H1 (cell line): ENCODE measurements at regions not wholly inside any gene's neighbourhood (a gene's known extent, or its start where the extent isn't known, plus 50 kb on each side); places are given as distances from the start of the nearest gene placed in this dataset.

ENCODE experiments used
- CTCF ChIA-PET: fragments of 300-600 bp; sonication (Branson Sonifier 250); formaldehyde crosslinking; loops from one replicate; lab custom pipeline; 2021; ENCODE audit not compliant: partially characterized antibody; lab: Charles Lee
- POLR2A ChIA-PET: fragments of 300-600 bp; sonication (Branson Sonifier 250); formaldehyde crosslinking; loops from one replicate; lab custom pipeline; 2021; ENCODE audit warnings: inconsistent platforms; ENCODE audit not compliant: partially characterized antibody; lab: Charles Lee
- DNase-seq, 2 experiments: peaks; one replicate each; pipeline versions ENCODE4 v3.0.0 to v3.0.0-alpha.2; 2010 to 2022; ENCODE audit warnings: low spot score in 2 of 2, low read depth in 1 of 2, mixed read lengths in 1 of 2
- FAIRE-seq: peaks from 2 replicates; lab custom pipeline; 2011; peaks lifted over from hg19 to GRCh38; lab: Jason Lieb, UNC
- H2AFZ ChIP-seq: 2 replicates; pipeline ENCODE4 v1.8.1; 2012; ENCODE audit warnings: low read length, inconsistent platforms
- H2AK5ac ChIP-seq: 2 replicates; pipeline ENCODE4 v1.6.1; 2013; ENCODE audit warnings: low read depth, low read length
- H2BK120ac ChIP-seq: replicated peaks from 2 replicates; pipeline ENCODE3; 2013; ENCODE audit warnings: low read depth, low read length, inconsistent platforms
- H2BK12ac ChIP-seq: 2 replicates; pipeline ENCODE4 v1.6.1; 2013; ENCODE audit warnings: low read depth, low read length
- H2BK15ac ChIP-seq: 2 replicates; pipeline ENCODE4 v1.6.1; 2013; ENCODE audit warnings: low read length
- H2BK20ac ChIP-seq: 2 replicates; pipeline ENCODE4 v1.6.1; 2013; ENCODE audit warnings: low read length
- H2BK5ac ChIP-seq: 2 replicates; pipeline ENCODE4 v1.6.1; 2013; ENCODE audit warnings: low read depth, low read length
- H3K14ac ChIP-seq: 2 replicates; pipeline ENCODE4 v1.6.1; 2013; ENCODE audit warnings: inconsistent platforms; ENCODE audit not compliant: insufficient read length
- H3K18ac ChIP-seq: 2 replicates; pipeline ENCODE4 v1.6.1; 2013; ENCODE audit warnings: low read length; ENCODE audit errors: extremely low read depth
- H3K23ac ChIP-seq: 2 replicates; pipeline ENCODE4 v1.6.1; 2013; ENCODE audit warnings: inconsistent platforms; ENCODE audit not compliant: insufficient read length
- H3K23me2 ChIP-seq: 2 replicates; pipeline ENCODE4 v1.6.1; 2013; ENCODE audit warnings: low read depth, low read length
- H3K27ac ChIP-seq: 2 replicates; pipeline ENCODE4 v1.6.1; 2011; ENCODE audit warnings: low read depth, low read length, inconsistent platforms
- H3K27me3 ChIP-seq, 4 experiments: replicated peaks in 1 of 4; 1 replicate in 1 of 4; 2 replicates in 3 of 4; pipeline versions ENCODE4 v1.6.1 to v1.8.1; 2011 to 2013; ENCODE audit warnings: low read length in 3 of 4, mild to moderate bottlenecking in 3 of 4, inconsistent platforms in 2 of 4, mixed read lengths in 2 of 4, moderate library complexity in 1 of 4; ENCODE audit not compliant: control insufficient read depth in 3 of 4, insufficient read depth in 3 of 4; ENCODE audit errors: extremely low read depth in 1 of 4
- H3K36me3 ChIP-seq, 4 experiments: 2 replicates each; pipeline versions ENCODE4 v1.6.1 to v1.8.1; 2011 to 2013; ENCODE audit warnings: mild to moderate bottlenecking in 4 of 4, low read length in 3 of 4, moderate library complexity in 2 of 4, control low read depth in 1 of 4, inconsistent platforms in 1 of 4; ENCODE audit not compliant: insufficient read depth in 4 of 4, control insufficient read depth in 2 of 4
- H3K4ac ChIP-seq: replicated peaks from 2 replicates; pipeline ENCODE3; 2013; ENCODE audit warnings: low read length, low read depth, mixed read lengths, inconsistent platforms; ENCODE audit not compliant: insufficient read length
- H3K4me1 ChIP-seq, 4 experiments: replicated peaks in 1 of 4; 1 replicate in 1 of 4; 2 replicates in 3 of 4; pipeline versions ENCODE4 v1.6.1 to v1.8.1; 2011 to 2013; ENCODE audit warnings: low read length in 3 of 4, inconsistent platforms in 2 of 4, mixed read lengths in 1 of 4; ENCODE audit not compliant: insufficient read depth in 4 of 4, control insufficient read depth in 3 of 4
- H3K4me2 ChIP-seq, 2 experiments: 2 replicates each; pipeline versions ENCODE4 v1.6.1 to v1.8.1; 2011 to 2013; ENCODE audit warnings: low read depth in 2 of 2, low read length in 2 of 2, control low read depth in 1 of 2, inconsistent platforms in 1 of 2, mild to moderate bottlenecking in 1 of 2; ENCODE audit not compliant: insufficient read depth in 1 of 2
- H3K4me3 ChIP-seq, 4 experiments: fragments of 200-600, 300-600 bp in 1 of 4; sonication (generic), shearing (Covaris generic), sonication (Bioruptor Twin) in 1 of 4; 2 replicates each; pipeline versions ENCODE4 v1.5.1 to v1.8.1; 2011 to 2016; ENCODE audit warnings: low read length in 4 of 4, low read depth in 3 of 4, control low read depth in 2 of 4, inconsistent platforms in 2 of 4, mild to moderate bottlenecking in 2 of 4, mixed read lengths in 1 of 4, moderate library complexity in 1 of 4; ENCODE audit not compliant: insufficient read depth in 2 of 4; ENCODE audit errors: extremely low read depth in 1 of 4
- H3K56ac ChIP-seq: replicated peaks from 2 replicates; pipeline ENCODE3; 2013; ENCODE audit warnings: low read depth, mild to moderate bottlenecking, mixed read lengths, low read length, inconsistent platforms; ENCODE audit not compliant: insufficient read length
- H3K79me1 ChIP-seq: 2 replicates; pipeline ENCODE4 v1.6.1; 2013; ENCODE audit warnings: low read depth, low read length, control low read depth
- H3K79me2 ChIP-seq, 2 experiments: 2 replicates each; pipeline versions ENCODE4 v1.6.1 to v1.8.1; 2012 to 2013; ENCODE audit warnings: low read length in 2 of 2, mild to moderate bottlenecking in 2 of 2, inconsistent platforms in 1 of 2; ENCODE audit not compliant: insufficient read depth in 2 of 2, control insufficient read depth in 1 of 2
- H3K9ac ChIP-seq, 4 experiments: replicated peaks in 1 of 4; 1 replicate in 1 of 4; 2 replicates in 3 of 4; pipeline versions ENCODE4 v1.6.1 to v1.8.1; 2011 to 2013; ENCODE audit warnings: low read depth in 3 of 4, low read length in 3 of 4, control low read depth in 2 of 4, mild to moderate bottlenecking in 2 of 4, moderate library complexity in 2 of 4, inconsistent platforms in 1 of 4; ENCODE audit errors: extremely low read depth in 1 of 4
- H3K9me3 ChIP-seq, 2 experiments: 2 replicates each; pipeline versions ENCODE4 v1.6.1 to v1.8.1; 2012 to 2013; ENCODE audit warnings: mild to moderate bottlenecking in 2 of 2, moderate library complexity in 2 of 2, control low read depth in 1 of 2, inconsistent platforms in 1 of 2, low read depth in 1 of 2, low read length in 1 of 2, mixed read lengths in 1 of 2; ENCODE audit not compliant: insufficient read depth in 2 of 2
- H4K20me1 ChIP-seq, 2 experiments: replicated peaks in 1 of 2; 2 replicates each; pipeline versions ENCODE3 to v1.8.1; 2011 to 2013; ENCODE audit warnings: inconsistent platforms in 2 of 2, low read length in 2 of 2, mild to moderate bottlenecking in 1 of 2; ENCODE audit not compliant: insufficient read depth in 2 of 2, control insufficient read depth in 1 of 2
- H4K5ac ChIP-seq: 2 replicates; pipeline ENCODE4 v1.6.1; 2013; ENCODE audit warnings: low read length, low read depth, mixed read lengths, inconsistent platforms; ENCODE audit not compliant: insufficient read length
- H4K8ac ChIP-seq: 2 replicates; pipeline ENCODE4 v1.8.0; 2013; ENCODE audit warnings: mild to moderate bottlenecking, moderate library complexity, low read length, inconsistent platforms; ENCODE audit not compliant: insufficient read depth; ENCODE audit errors: extremely low read depth
- H4K91ac ChIP-seq: replicated peaks from 2 replicates; pipeline ENCODE3; 2013; ENCODE audit warnings: low read length, mixed read lengths, inconsistent platforms; ENCODE audit not compliant: insufficient read length
- BCL11A ChIP-seq, 2 experiments: IDR thresholded peaks; one replicate each; pipeline ENCODE4 v1.6.1; 2011; ENCODE audit warnings: low read depth in 2 of 2, low read length in 2 of 2, mild to moderate bottlenecking in 2 of 2
- CREB1 ChIP-seq: IDR thresholded peaks from 2 replicates; pipeline ENCODE4 v1.6.1; 2012; ENCODE audit warnings: inconsistent platforms
- JUND ChIP-seq: IDR thresholded peaks from 2 replicates; pipeline ENCODE4 v1.6.1; 2011; ENCODE audit warnings: mild to moderate bottlenecking, improper control_type of control experiment, low read length
- RXRA ChIP-seq: IDR thresholded peaks from 2 replicates; pipeline ENCODE4 v1.6.1; 2011; ENCODE audit warnings: low read depth, mild to moderate bottlenecking, low read length, moderate library complexity; ENCODE audit not compliant: insufficient read depth
- SIRT6 ChIP-seq: IDR thresholded peaks from one replicate; pipeline ENCODE4 v1.7.1; 2012; ENCODE audit warnings: low read length, inconsistent platforms
- SRF ChIP-seq: IDR thresholded peaks from 2 replicates; pipeline ENCODE4 v1.6.1; 2011; ENCODE audit warnings: mild to moderate bottlenecking, low read depth, low read length, moderate library complexity
- whole genome bisulfite sequencing, 2 experiments: shearing (Covaris generic) in 1 of 2; methylation state at CpG; one replicate each; pipeline versions ENCODE4 v1.1.6 to v1.1.7; 2013 to 2015; ENCODE audit warnings: low lambda C conversion rate in 2 of 2, mixed read lengths in 2 of 2, inconsistent platforms in 1 of 2, low coverage in 1 of 2, missing lambda C conversion rate in 1 of 2; ENCODE audit not compliant: insufficient replicate concordance in 2 of 2, insufficient coverage in 1 of 2, insufficient read length in 1 of 2; ENCODE audit errors: extremely low coverage in 1 of 2, missing lambda C conversion rate in 1 of 2; 5-methylcytosine and 5-hydroxymethylcytosine counted together

GRCh38 chr16:27646806-27647205, 96.9 kb downstream of the KATNIP start:
- H3K9me3 ChIP-seq = no peaks in the 10 kb centered on the region
- H3K23me2 ChIP-seq = no peaks in the 10 kb centered on the region
- H3K14ac ChIP-seq = no peak overlapping the region
- no peaks in the 10 kb centered on the region for H3K79me1 ChIP-seq
- DNase-seq (no peak), FAIRE-seq (no peak)
- no peak overlapping the region for H3K56ac ChIP-seq
- H3K9ac ChIP-seq = no peak overlapping the region
- H4K8ac ChIP-seq = no peak overlapping the region
- H4K91ac ChIP-seq = no peak overlapping the region
- H3K4ac ChIP-seq = no peak overlapping the region
- H2BK20ac ChIP-seq = no peak overlapping the region
- H3K27me3 ChIP-seq = no peaks in the 10 kb centered on the region
- H2BK15ac ChIP-seq = no peak overlapping the region
- H3K79me2 ChIP-seq = no peaks in the 10 kb centered on the region
- peaks cover 0 to 4% (median 0%) of the 10 kb centered on the region in 4 experiments; a peak in 2 of 7 replicates for H3K4me1 ChIP-seq
- no peak overlapping the region for H2AFZ ChIP-seq
- H4K20me1 ChIP-seq = peaks cover 0 to 2% of the 10 kb centered on the region in 2 experiments
- H4K5ac ChIP-seq = no peak overlapping the region
- no peak overlapping the region for H2BK120ac ChIP-seq
- POLR2A ChIA-PET = no interaction called here
- H3K4me2 ChIP-seq = no peak overlapping the region
- H3K36me3 ChIP-seq = no peaks in the 10 kb centered on the region
- H2AK5ac ChIP-seq = no peak overlapping the region
- CTCF ChIA-PET = interaction anchor here (1.5 to 1.6 kb wide), 2 partner anchors 42 to 219 kb away, joined by 3 read pairs; no protein-coding TSS in a partner anchor
- H3K4me3 ChIP-seq = no peak overlapping the region
- no peak overlapping the region for H2BK12ac ChIP-seq
- 98% methylated on average over 4 of the region's 5 CpGs; no CpG with 5 or more reads in 1 of the 2 experiments for WGBS, 2 experiments
- no peak overlapping the region for H3K18ac ChIP-seq
- H3K23ac ChIP-seq = no peak overlapping the region
- no peak overlapping the region for H3K27ac ChIP-seq
- TF ChIP-seq RXRA (no peak), SIRT6 (no peak), SRF (no peak), JUND (no peak), BCL11A (IDR thresholded peaks at IDR 0.05; ENCODE audit: low read depth in 2 of 2, low read length in 2 of 2) (no peak), CREB1 (no peak)
- no peak overlapping the region; the same call in 1 of the 2 replicates for H2BK5ac ChIP-seq
